Mesendoderm (in vitro differentiated cells): ENCODE measurements at regions not wholly inside any gene's neighbourhood (a gene's known extent, or its start where the extent isn't known, plus 50 kb on each side); places are given as distances from the start of the nearest gene placed in this dataset.

Source experiments
- DNase-seq: peaks from one replicate; pipeline ENCODE4 v3.0.0; 2013
- H2AK5ac ChIP-seq: 2 replicates; pipeline ENCODE4 v1.6.1; 2013; ENCODE audit warnings: low read length, inconsistent platforms
- H2BK120ac ChIP-seq: 2 replicates; pipeline ENCODE4 v1.6.1; 2013; ENCODE audit warnings: low read depth, mild to moderate bottlenecking, low read length, moderate library complexity, mixed read lengths
- H2BK15ac ChIP-seq: replicated peaks from 2 replicates; pipeline ENCODE4 v1.6.1; 2013; ENCODE audit warnings: low read depth, mild to moderate bottlenecking, moderate library complexity
- H2BK5ac ChIP-seq: 2 replicates; pipeline ENCODE4 v1.6.1; 2013; ENCODE audit warnings: low read length, inconsistent platforms
- H3K18ac ChIP-seq: 2 replicates; pipeline ENCODE4 v1.6.1; 2013; ENCODE audit warnings: mild to moderate bottlenecking, low read length, mixed read lengths
- H3K23ac ChIP-seq: one replicate; pipeline ENCODE4 v1.6.1; 2013; ENCODE audit warnings: low read length
- H3K27ac ChIP-seq: 2 replicates; pipeline ENCODE4 v1.5.1; 2013; ENCODE audit warnings: low read depth, mild to moderate bottlenecking, inconsistent platforms, low read length, moderate library complexity
- H3K27me3 ChIP-seq: 2 replicates; pipeline ENCODE4 v1.6.1; 2013; ENCODE audit warnings: low read length, control low read depth, mild to moderate bottlenecking, inconsistent platforms; ENCODE audit not compliant: insufficient read depth, poor library complexity
- H3K36me3 ChIP-seq: 2 replicates; pipeline ENCODE4 v1.6.1; 2013; ENCODE audit warnings: low read length, inconsistent platforms; ENCODE audit not compliant: control insufficient read depth, insufficient read depth
- H3K4ac ChIP-seq: one replicate; pipeline ENCODE4 v1.6.1; 2013; ENCODE audit warnings: low read depth, mild to moderate bottlenecking, low read length, moderate library complexity
- H3K4me1 ChIP-seq: 2 replicates; pipeline ENCODE4 v1.6.1; 2013; ENCODE audit warnings: low read depth, low read length, inconsistent platforms; ENCODE audit not compliant: control insufficient read depth
- H3K4me2 ChIP-seq: 2 replicates; pipeline ENCODE4 v1.6.1; 2013; ENCODE audit warnings: low read length
- H3K4me3 ChIP-seq: 2 replicates; pipeline ENCODE4 v1.5.1; 2013; ENCODE audit warnings: mild to moderate bottlenecking, low read length
- H3K56ac ChIP-seq: one replicate; pipeline ENCODE4 v1.6.1; 2013; ENCODE audit warnings: low read length
- H3K79me1 ChIP-seq: 2 replicates; pipeline ENCODE4 v1.6.1; 2013; ENCODE audit warnings: low read length, inconsistent platforms
- H3K79me2 ChIP-seq: 2 replicates; pipeline ENCODE4 v1.6.1; 2013; ENCODE audit warnings: mild to moderate bottlenecking, low read length; ENCODE audit not compliant: control insufficient read depth, insufficient read depth
- H3K9ac ChIP-seq: 2 replicates; pipeline ENCODE4 v1.6.1; 2013; ENCODE audit warnings: low read length, inconsistent platforms
- H4K5ac ChIP-seq: one replicate; pipeline ENCODE4 v1.6.1; 2013; ENCODE audit warnings: low read length
- H4K8ac ChIP-seq: one replicate; pipeline ENCODE4 v1.6.1; 2013; ENCODE audit warnings: low read depth, mild to moderate bottlenecking, control low read depth, low read length, moderate library complexity
- WGBS: extraction: QIAGEN DNeasy Blood & Tissue Kit; methylation state at CpG from one replicate; pipeline ENCODE4 v1.1.7; 2013; ENCODE audit warnings: low lambda C conversion rate, missing lambda C conversion rate; ENCODE audit not compliant: insufficient coverage; ENCODE audit errors: extremely low coverage; 5-methylcytosine and 5-hydroxymethylcytosine counted together

- Histone ChIP-seq H3K79me1 (peaks cover 2% of the 10 kb centered on the region), H3K4me2 (no peak overlapping the region), H2BK15ac (no peak overlapping the region), H4K8ac (no peak overlapping the region), H2BK5ac (no peak overlapping the region), H3K79me2 (peaks cover 5% of the 10 kb centered on the region), H3K56ac (no peak overlapping the region), H3K36me3 (no peaks in the 10 kb centered on the region), H3K18ac (no peak overlapping the region), H4K5ac (no peak overlapping the region), H3K4me3 (no peak overlapping the region), H3K9ac (no peak overlapping the region), H2BK120ac (no peak overlapping the region), H3K27me3 (no peaks in the 10 kb centered on the region), H3K4ac (no peak overlapping the region), H3K4me1 (no peaks in the 10 kb centered on the region), H3K27ac (no peak overlapping the region), H2AK5ac (no peak overlapping the region), H3K23ac (no peak overlapping the region)
- no CpG with 5 or more reads among the region's 8 CpGs for WGBS
- no peak for DNase-seq
These were observed 67.6 kb downstream of the CLDN34 start for GRCh38 chrX:10034740-10035260.

GRCh38 chrX:10038585-10038984 is 71.4 kb downstream of the CLDN34 start:
- Histone ChIP-seq H4K5ac (no peak overlapping the region), H3K56ac (no peak overlapping the region), H3K4me3 (no peak overlapping the region), H3K27me3 (no peaks in the 10 kb centered on the region), H3K4me1 (no peaks in the 10 kb centered on the region), H3K36me3 (no peaks in the 10 kb centered on the region), H2BK15ac (no peak overlapping the region), H3K18ac (no peak overlapping the region), H2AK5ac (no peak overlapping the region), H3K4me2 (no peak overlapping the region), H2BK120ac (no peak overlapping the region), H3K27ac (no peak overlapping the region), H2BK5ac (no peak overlapping the region), H3K23ac (no peak overlapping the region), H3K79me1 (peaks cover 2% of the 10 kb centered on the region), H4K8ac (no peak overlapping the region), H3K9ac (no peak overlapping the region), H3K4ac (no peak overlapping the region), H3K79me2 (peaks cover 2% of the 10 kb centered on the region)
- no peak for DNase-seq
- WGBS, result no CpG with 5 or more reads among the region's 6 CpGs

- no peak overlapping the region for H3K4me2 ChIP-seq
- H3K27me3 ChIP-seq, result no peaks in the 10 kb centered on the region
- H2BK120ac ChIP-seq, result no peak overlapping the region
- H3K23ac ChIP-seq, result no peak overlapping the region
- DNase-seq, result no peak
- no peak overlapping the region for H4K5ac ChIP-seq
- H3K79me1 ChIP-seq, result peaks cover under 1% of the 10 kb centered on the region
- no CpG with 5 or more reads among the region's 12 CpGs for WGBS
- H3K27ac ChIP-seq, result peak overlapping the region; percentile 76
- H3K56ac ChIP-seq, result peak overlapping the region; percentile 15
- no peaks in the 10 kb centered on the region for H3K4me1 ChIP-seq
- no peak overlapping the region for H3K4ac ChIP-seq
- no peak overlapping the region for H3K9ac ChIP-seq
- no peaks in the 10 kb centered on the region for H3K36me3 ChIP-seq
- no peak overlapping the region for H2BK5ac ChIP-seq
- H4K8ac ChIP-seq, result peak overlapping the region; percentile 76
- H2BK15ac ChIP-seq, result no peak overlapping the region
- H2AK5ac ChIP-seq, result no peak overlapping the region
- no peak overlapping the region for H3K4me3 ChIP-seq
- H3K18ac ChIP-seq, result no peak overlapping the region
- peaks cover 4% of the 10 kb centered on the region for H3K79me2 ChIP-seq
These were observed 72.9 kb downstream of the CLDN34 start for GRCh38 chrX:10039821-10040793.

GRCh38 chrX:10040961-10041360 is 73.8 kb downstream of the CLDN34 start:
- WGBS, result no CpG with 5 or more reads among the region's 5 CpGs
- Histone ChIP-seq H3K23ac (no peak overlapping the region), H3K9ac (no peak overlapping the region), H3K79me2 (peaks cover 6% of the 10 kb centered on the region), H3K79me1 (no peaks in the 10 kb centered on the region), H3K27ac (peak overlapping the region; percentile 76), H3K18ac (peak overlapping the region; percentile 30), H2AK5ac (no peak overlapping the region), H3K4me3 (no peak overlapping the region), H2BK15ac (no peak overlapping the region), H3K4me1 (no peaks in the 10 kb centered on the region), H2BK120ac (no peak overlapping the region), H3K56ac (no peak overlapping the region), H2BK5ac (no peak overlapping the region), H3K4ac (no peak overlapping the region), H3K36me3 (no peaks in the 10 kb centered on the region), H4K5ac (no peak overlapping the region), H4K8ac (no peak overlapping the region), H3K27me3 (no peaks in the 10 kb centered on the region), H3K4me2 (no peak overlapping the region)
- DNase-seq, result no peak

GRCh38 chrX:10041383-10041782 is 74.2 kb downstream of the CLDN34 start:
- H3K79me1 ChIP-seq, result no peaks in the 10 kb centered on the region
- no CpG with 5 or more reads among the region's 4 CpGs for WGBS
- peak overlapping the region; percentile 30 for H3K18ac ChIP-seq
- no peaks in the 10 kb centered on the region for H3K36me3 ChIP-seq
- no peak overlapping the region for H4K5ac ChIP-seq
- H2BK15ac ChIP-seq, result no peak overlapping the region
- H3K79me2 ChIP-seq, result peaks cover 6% of the 10 kb centered on the region
- no peak overlapping the region for H2BK120ac ChIP-seq
- H3K27ac ChIP-seq, result peak overlapping the region; percentile 76
- H4K8ac ChIP-seq, result no peak overlapping the region
- H2BK5ac ChIP-seq, result no peak overlapping the region
- H3K4me3 ChIP-seq, result no peak overlapping the region
- H3K27me3 ChIP-seq, result no peaks in the 10 kb centered on the region
- no peak overlapping the region for H3K56ac ChIP-seq
- no peaks in the 10 kb centered on the region for H3K4me1 ChIP-seq
- H3K9ac ChIP-seq, result no peak overlapping the region
- no peak overlapping the region for H3K4ac ChIP-seq
- no peak overlapping the region for H3K23ac ChIP-seq
- H3K4me2 ChIP-seq, result no peak overlapping the region
- H2AK5ac ChIP-seq, result no peak overlapping the region
- no peak for DNase-seq
